Keratinocyte (primary cell): ENCODE measurements at regions not wholly inside any gene's neighbourhood (a gene's known extent, or its start where the extent isn't known, plus 50 kb on each side); places are given as distances from the start of the nearest gene placed in this dataset.

Source experiments
- CTCF ChIP-seq, 3 experiments: IDR thresholded peaks in 1 of 3; conservative IDR thresholded peaks in 1 of 3; optimal IDR thresholded peaks in 1 of 3; 2 replicates in 2 of 3; 3 replicates in 1 of 3; pipeline versions ENCODE3 to v1.5.1; 2011; ENCODE audit warnings: low read length in 3 of 3, mild to moderate bottlenecking in 3 of 3, moderate library complexity in 2 of 3, control low read depth in 1 of 3, inconsistent platforms in 1 of 3; ENCODE audit not compliant: insufficient read depth in 2 of 3; ENCODE audit errors: extremely low read depth in 1 of 3
- EZH2 ChIP-seq: IDR thresholded peaks from one replicate; pipeline ENCODE4 v1.6.1; 2012; ENCODE audit warnings: inconsistent platforms, mild to moderate bottlenecking, low read length, moderate library complexity

- TF ChIP-seq CTCF (optimal IDR thresholded peaks at IDR 0.05 in 1 of 3, IDR thresholded peaks at IDR 0.05 in 1 of 3, conservative IDR thresholded peaks at IDR 0.05 in 1 of 3; ENCODE audit: extremely low read depth in 1 of 3, insufficient read depth in 2 of 3, low read length in 3 of 3) (no peak), EZH2 (no peak)
Measured at GRCh38 chr11:70672991-70673653, 274.8 kb downstream of the CTTN start.
